SK-N-SH (cell line): ENCODE measurements at regions not wholly inside any gene's neighbourhood (a gene's known extent, or its start where the extent isn't known, plus 50 kb on each side); places are given as distances from the start of the nearest gene placed in this dataset.

ENCODE experiments used
- CTCF ChIA-PET: fragments of 300-600, 350-600 bp; formaldehyde crosslinking; extraction: SDS; loops from one replicate; lab custom pipeline; 2021; lab: Yijun Ruan, JAX
- POLR2A ChIA-PET: fragments of 350-600 bp; sonication (Branson Sonifier 250); formaldehyde crosslinking; extraction: SDS; loops from one replicate; lab custom pipeline; 2020; ENCODE audit warnings: antibody characterized with exemption, inconsistent platforms; lab: Yijun Ruan, JAX
- DNase-seq: peaks from one replicate; pipeline ENCODE4 v3.0.0; 2012
- H2AFZ ChIP-seq: fragments of 200-600 bp; sonication (generic); 2 replicates; pipeline ENCODE4 v1.8.1; 2016; ENCODE audit warnings: antibody characterized with exemption, mild to moderate bottlenecking, low read depth
- H3F3A ChIP-seq: fragments of 200-600 bp; sonication (generic); replicated peaks from 2 replicates; pipeline ENCODE3; 2016; ENCODE audit warnings: antibody characterized with exemption, mild to moderate bottlenecking; ENCODE audit not compliant: insufficient read depth
- H3K27ac ChIP-seq, 2 experiments: fragments of 200-500 bp in 1 of 2; fragments of 200-600 bp in 1 of 2; sonication (Bioruptor generic) in 1 of 2; sonication (generic), shearing (Covaris generic) in 1 of 2; 2 replicates each; pipeline versions ENCODE4 v1.5.1 to v1.6.1; 2014 to 2016; ENCODE audit warnings: low read depth in 2 of 2, inconsistent platforms in 1 of 2, low read length in 1 of 2, mild to moderate bottlenecking in 1 of 2, mixed read lengths in 1 of 2
- H3K27me3 ChIP-seq: fragments of 200-600 bp; sonication (generic), shearing (Covaris generic); 2 replicates; pipeline ENCODE4 v1.6.1; 2016; ENCODE audit warnings: mixed run types; ENCODE audit not compliant: insufficient read depth
- H3K36me3 ChIP-seq, 2 experiments: fragments of 200-500 bp in 1 of 2; fragments of 200-600 bp in 1 of 2; sonication (Bioruptor generic) in 1 of 2; sonication (generic) in 1 of 2; replicated peaks in 1 of 2; 2 replicates each; pipeline versions ENCODE3 to v1.5.1; 2014 to 2016; ENCODE audit warnings: low read length in 1 of 2, mild to moderate bottlenecking in 1 of 2; ENCODE audit not compliant: insufficient read depth in 2 of 2, control insufficient read depth in 1 of 2
- H3K4me1 ChIP-seq, 2 experiments: fragments of 200-500 bp in 1 of 2; fragments of 200-600 bp in 1 of 2; sonication (Bioruptor generic) in 1 of 2; sonication (generic), shearing (Covaris generic) in 1 of 2; 2 replicates each; pipeline versions ENCODE4 v1.5.1 to v1.6.1; 2014 to 2016; ENCODE audit warnings: low read depth in 1 of 2, low read length in 1 of 2, mixed run types in 1 of 2; ENCODE audit not compliant: insufficient read depth in 2 of 2, control insufficient read depth in 1 of 2
- H3K4me2 ChIP-seq: fragments of 200-600 bp; sonication (generic), shearing (Covaris generic); 2 replicates; pipeline ENCODE4 v1.6.1; 2017; ENCODE audit warnings: mixed run types
- H3K4me3 ChIP-seq, 2 experiments: fragments of 200-500 bp in 1 of 2; fragments of 200-600 bp in 1 of 2; sonication (Bioruptor generic) in 1 of 2; sonication (generic), shearing (Covaris generic) in 1 of 2; 2 replicates each; pipeline versions ENCODE4 v1.5.1 to v1.8.1; 2014 to 2016; ENCODE audit warnings: low read depth in 2 of 2, inconsistent platforms in 1 of 2, low read length in 1 of 2, mild to moderate bottlenecking in 1 of 2, mixed read lengths in 1 of 2, moderate library complexity in 1 of 2
- H3K79me2 ChIP-seq: fragments of 200-600 bp; sonication (generic); 2 replicates; pipeline ENCODE4 v1.8.1; 2017; ENCODE audit warnings: mild to moderate bottlenecking; ENCODE audit not compliant: insufficient read depth
- H3K9ac ChIP-seq: fragments of 200-600 bp; sonication (generic); 2 replicates; pipeline ENCODE4 v1.6.1; 2017; ENCODE audit warnings: mixed run types
- H3K9me2 ChIP-seq: fragments of 200-600 bp; sonication (generic); 2 replicates; pipeline ENCODE4 v1.6.1; 2017; ENCODE audit warnings: mixed run types
- H3K9me3 ChIP-seq: fragments of 200-600 bp; sonication (generic); 2 replicates; pipeline ENCODE4 v1.6.1; 2017; ENCODE audit warnings: mixed run types, mild to moderate bottlenecking, moderate library complexity
- H4K20me1 ChIP-seq: fragments of 200-600 bp; sonication (generic); 2 replicates; pipeline ENCODE4 v1.6.1; 2017; ENCODE audit warnings: mild to moderate bottlenecking, mixed run types; ENCODE audit not compliant: insufficient read depth
- CHD2 ChIP-seq: fragments of 150-350 bp; IDR thresholded peaks from 2 replicates; pipeline ENCODE4 v1.6.1; 2018; ENCODE audit warnings: low read length; ENCODE audit not compliant: partially characterized antibody
- ELF1 ChIP-seq: IDR thresholded peaks from 2 replicates; pipeline ENCODE4 v1.4.0; 2012
- EP300 ChIP-seq, 2 experiments: IDR thresholded peaks; 2 replicates each; pipeline versions ENCODE4 v1.4.0 to v1.6.1; 2012; ENCODE audit warnings: borderline replicate concordance in 1 of 2, low read depth in 1 of 2, low read length in 1 of 2
- FOSL2 ChIP-seq: IDR thresholded peaks from 2 replicates; pipeline ENCODE4 v1.4.0; 2012; ENCODE audit warnings: low read depth, mild to moderate bottlenecking, moderate library complexity, borderline replicate concordance
- FOXJ3 ChIP-seq: sonication (generic); formaldehyde crosslinking; IDR thresholded peaks from 2 replicates; pipeline ENCODE4 v1.5.1; 2020; ENCODE audit warnings: mild to moderate bottlenecking, missing genetic modification reagents
- GATA2 ChIP-seq: sonication (generic); formaldehyde crosslinking; IDR thresholded peaks from 2 replicates; pipeline ENCODE4 v1.5.0; 2020; ENCODE audit warnings: mild to moderate bottlenecking, missing genetic modification reagents
- JUND ChIP-seq: IDR thresholded peaks from 2 replicates; pipeline ENCODE4 v1.4.0; 2012
- MAX ChIP-seq: IDR thresholded peaks from 2 replicates; pipeline ENCODE4 v1.4.0; 2012; ENCODE audit warnings: low read depth
- POLR2AphosphoS5 ChIP-seq: IDR thresholded peaks from 2 replicates; pipeline ENCODE4 v1.6.1; 2012; ENCODE audit warnings: low read depth, low read length
- RAD21 ChIP-seq: IDR thresholded peaks from 2 replicates; pipeline ENCODE4 v1.6.1; 2012; ENCODE audit warnings: mild to moderate bottlenecking, low read length
- RFX5 ChIP-seq: IDR thresholded peaks from 2 replicates; pipeline ENCODE4 v1.6.1; 2012; ENCODE audit warnings: mild to moderate bottlenecking, improper control_type of control experiment, low read length
- RXRA ChIP-seq: IDR thresholded peaks from 2 replicates; pipeline ENCODE4 v1.4.0; 2012; ENCODE audit warnings: low read depth, mild to moderate bottlenecking, borderline replicate concordance
- SIN3A ChIP-seq: IDR thresholded peaks from 2 replicates; pipeline ENCODE4 v1.6.1; 2012; ENCODE audit warnings: low read depth, mild to moderate bottlenecking, low read length, moderate library complexity, borderline replicate concordance
- SMC3 ChIP-seq: IDR thresholded peaks from 2 replicates; pipeline ENCODE4 v1.6.1; 2012; ENCODE audit warnings: low read depth, low read length, improper control_type of control experiment
- TCF12 ChIP-seq: IDR thresholded peaks from 2 replicates; pipeline ENCODE4 v1.4.0; 2012
- TEAD4 ChIP-seq: IDR thresholded peaks from 2 replicates; pipeline ENCODE4 v1.4.0; 2012; ENCODE audit warnings: mild to moderate bottlenecking, borderline replicate concordance; ENCODE audit not compliant: insufficient read depth
- WGBS: methylation state at CpG from one replicate; pipeline ENCODE4 v1.1.6; 2017; ENCODE audit warnings: low lambda C conversion rate; 5-methylcytosine and 5-hydroxymethylcytosine counted together
- TF ChIP-seq, protein P1 (sequence below): IDR thresholded peaks from 2 replicates; pipeline ENCODE4; 2012
- TF ChIP-seq, protein P2 (sequence below): IDR thresholded peaks from 2 replicates; pipeline ENCODE4 v1.4.0; 2012; ENCODE audit warnings: low read depth, borderline replicate concordance

GRCh38 chr1:4601941-4602340 is 52.5 kb upstream of the AJAP1 start:
- Histone ChIP-seq H3K27ac (no peak overlapping the region), H2AFZ (no peak overlapping the region), H4K20me1 (no peaks in the 10 kb centered on the region), H3K79me2 (no peaks in the 10 kb centered on the region), H3K4me3 (no peak overlapping the region), H3K27me3 (no peaks in the 10 kb centered on the region), H3K9me3 (no peaks in the 10 kb centered on the region), H3K9ac (no peak overlapping the region), H3K4me1 (no peaks in the 10 kb centered on the region), H3K36me3 (no peaks in the 10 kb centered on the region), H3K4me2 (no peak overlapping the region), H3F3A (no peaks in the 10 kb centered on the region), H3K9me2 (no peaks in the 10 kb centered on the region)
- ChIA-PET POLR2A (no interaction called here), CTCF (interaction anchor here (0.8 kb wide), 1 partner anchor 9 kb away, joined by 3 read pairs; no protein-coding TSS in a partner anchor)
- TF ChIP-seq TEAD4 (no peak), JUND (no peak), RXRA (no peak), FOSL2 (no peak), ELF1 (no peak), CHD2 (no peak), EP300 (IDR thresholded peaks at IDR 0.05; ENCODE audit: borderline replicate concordance in 1 of 2, low read depth in 1 of 2, low read length in 1 of 2) (no peak), RFX5 (no peak)
- TF ChIP-seq, protein P1, sequence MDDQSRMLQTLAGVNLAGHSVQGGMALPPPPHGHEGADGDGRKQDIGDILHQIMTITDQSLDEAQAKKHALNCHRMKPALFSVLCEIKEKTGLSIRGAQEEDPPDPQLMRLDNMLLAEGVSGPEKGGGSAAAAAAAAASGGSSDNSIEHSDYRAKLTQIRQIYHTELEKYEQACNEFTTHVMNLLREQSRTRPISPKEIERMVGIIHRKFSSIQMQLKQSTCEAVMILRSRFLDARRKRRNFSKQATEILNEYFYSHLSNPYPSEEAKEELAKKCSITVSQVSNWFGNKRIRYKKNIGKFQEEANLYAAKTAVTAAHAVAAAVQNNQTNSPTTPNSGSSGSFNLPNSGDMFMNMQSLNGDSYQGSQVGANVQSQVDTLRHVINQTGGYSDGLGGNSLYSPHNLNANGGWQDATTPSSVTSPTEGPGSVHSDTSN = no peak
- 24% methylated on average over 4 of the region's 4 CpGs for WGBS
- DNase-seq = no peak

DNA sequence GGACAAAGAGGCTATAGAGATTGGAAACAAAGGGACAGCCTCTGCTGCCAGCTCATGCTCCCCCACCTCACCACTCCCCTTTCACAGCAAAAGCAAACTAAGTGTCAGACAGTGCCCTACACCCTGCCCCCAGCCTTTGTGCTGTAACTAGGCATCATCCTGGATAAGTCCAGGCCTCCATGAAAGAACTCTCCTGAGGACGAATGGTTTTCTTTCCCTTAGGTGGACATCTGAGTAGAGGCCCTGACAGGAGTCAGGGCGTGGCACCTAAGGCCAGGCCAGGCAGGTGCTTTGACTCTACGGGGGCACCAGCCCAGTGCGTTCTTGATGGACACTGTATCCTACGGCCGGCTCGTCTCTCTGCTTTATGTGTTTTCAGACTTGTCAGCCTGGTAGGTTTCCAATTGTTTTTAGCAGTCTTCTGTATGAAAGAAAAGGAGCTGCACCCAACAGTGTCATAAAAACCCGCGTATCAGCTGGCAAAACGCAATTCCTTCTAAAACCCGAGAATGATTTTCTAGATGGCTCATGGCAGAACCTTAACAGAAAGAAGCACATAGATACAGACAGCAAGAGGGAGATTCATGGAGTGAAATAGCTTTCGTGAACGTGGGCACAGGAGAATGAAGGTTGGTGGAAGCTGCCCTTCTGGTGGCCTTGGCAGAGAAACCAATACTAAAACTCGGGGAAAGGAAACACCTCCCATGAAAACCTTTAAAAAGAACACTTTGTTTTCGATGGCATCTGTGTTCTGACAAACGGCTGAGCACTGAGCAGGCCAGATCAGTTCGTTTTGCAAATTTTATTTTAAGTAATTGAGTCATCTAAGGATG is 51.7 kb upstream of the AJAP1 start:
- CTCF ChIA-PET = interaction anchor here (0.8 kb wide), 1 partner anchor 10 kb away, joined by 3 read pairs; no protein-coding TSS in a partner anchor
- POLR2A ChIA-PET = no interaction called here
- 46% methylated on average over 16 of the region's 17 CpGs for WGBS
- no peaks in the 10 kb centered on the region for H3K9me2 ChIP-seq
- no peak overlapping the region for H3K4me3 ChIP-seq
- no peaks in the 10 kb centered on the region for H3K36me3 ChIP-seq
- H3F3A ChIP-seq = no peaks in the 10 kb centered on the region
- no peak overlapping the region for H2AFZ ChIP-seq
- no peaks in the 10 kb centered on the region for H3K79me2 ChIP-seq
- no peaks in the 10 kb centered on the region for H3K9me3 ChIP-seq
- DNase-seq = no peak
- no peak overlapping the region for H3K9ac ChIP-seq
- H3K27ac ChIP-seq = no peak overlapping the region
- no peaks in the 10 kb centered on the region for H3K27me3 ChIP-seq
- no peaks in the 10 kb centered on the region for H3K4me1 ChIP-seq
- no peak overlapping the region for H3K4me2 ChIP-seq
- no peaks in the 10 kb centered on the region for H4K20me1 ChIP-seq
- TF ChIP-seq SMC3 = no peak
- TF ChIP-seq, protein P1 = no peak
- TF ChIP-seq SIN3A = no peak
- no peak for TF ChIP-seq FOXJ3 (CRISPR knock-in tag)
- TF ChIP-seq RAD21 = no peak
- no peak for TF ChIP-seq GATA2 (CRISPR knock-in tag)
- no peak for TF ChIP-seq TCF12
- TF ChIP-seq RFX5 = no peak
- TF ChIP-seq POLR2AphosphoS5 = no peak
- TF ChIP-seq, protein P2, sequence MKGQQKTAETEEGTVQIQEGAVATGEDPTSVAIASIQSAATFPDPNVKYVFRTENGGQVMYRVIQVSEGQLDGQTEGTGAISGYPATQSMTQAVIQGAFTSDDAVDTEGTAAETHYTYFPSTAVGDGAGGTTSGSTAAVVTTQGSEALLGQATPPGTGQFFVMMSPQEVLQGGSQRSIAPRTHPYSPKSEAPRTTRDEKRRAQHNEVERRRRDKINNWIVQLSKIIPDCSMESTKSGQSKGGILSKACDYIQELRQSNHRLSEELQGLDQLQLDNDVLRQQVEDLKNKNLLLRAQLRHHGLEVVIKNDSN = no peak
- TF ChIP-seq MAX = no peak
